ENCODE measurements at regions not wholly inside any gene's neighbourhood (a gene's known extent, or its start where the extent isn't known, plus 50 kb on each side); places are given as distances from the start of the nearest gene placed in this dataset.
"Not testable (repeated sequence)": the region's sequence is repeated elsewhere in the genome, so short reads cannot be mapped to it uniquely, and the experiment has no call there.

DNA sequence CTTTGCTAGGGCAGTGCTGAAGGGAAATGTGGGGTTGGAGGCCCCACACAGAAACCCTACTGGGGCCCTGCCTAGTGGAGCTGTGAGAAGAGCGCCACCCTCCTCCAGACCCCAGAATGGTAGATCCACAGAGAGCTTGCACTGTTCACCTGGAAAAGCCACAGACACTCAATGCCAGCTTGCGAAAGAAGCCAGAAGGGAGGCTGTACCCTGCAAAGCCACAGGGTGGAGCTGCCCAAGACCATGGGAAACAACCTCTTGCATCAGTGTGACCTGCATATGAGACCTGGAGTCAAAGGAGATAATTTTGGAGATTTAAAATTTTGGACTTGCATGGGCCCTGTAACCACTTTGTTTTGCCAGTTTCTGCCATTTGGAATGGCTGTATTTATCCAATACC is 615.4 kb upstream of the MIR17HG start:
- no peak for DNase-seq

DNA sequence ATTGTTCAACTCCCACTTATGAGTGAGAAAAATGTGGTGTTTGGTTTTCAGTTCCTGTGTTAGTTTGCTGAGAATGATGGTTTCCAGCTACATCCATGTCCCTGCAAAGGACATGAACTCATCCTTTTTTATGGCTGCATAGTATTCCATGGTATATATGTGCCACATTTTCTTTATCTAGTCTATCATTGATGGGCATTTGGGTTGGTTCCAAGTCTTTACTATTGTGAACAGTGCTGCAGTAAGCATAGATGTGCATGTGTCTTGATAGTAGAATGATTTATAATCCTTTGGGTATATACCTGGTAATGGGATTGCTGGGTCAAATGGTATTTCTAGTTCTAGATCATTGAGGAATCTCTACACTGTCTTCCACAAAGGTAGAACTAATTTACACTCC is 613.0 kb upstream of the MIR17HG start:
- DNase-seq, result not testable (repeated sequence)

DNA sequence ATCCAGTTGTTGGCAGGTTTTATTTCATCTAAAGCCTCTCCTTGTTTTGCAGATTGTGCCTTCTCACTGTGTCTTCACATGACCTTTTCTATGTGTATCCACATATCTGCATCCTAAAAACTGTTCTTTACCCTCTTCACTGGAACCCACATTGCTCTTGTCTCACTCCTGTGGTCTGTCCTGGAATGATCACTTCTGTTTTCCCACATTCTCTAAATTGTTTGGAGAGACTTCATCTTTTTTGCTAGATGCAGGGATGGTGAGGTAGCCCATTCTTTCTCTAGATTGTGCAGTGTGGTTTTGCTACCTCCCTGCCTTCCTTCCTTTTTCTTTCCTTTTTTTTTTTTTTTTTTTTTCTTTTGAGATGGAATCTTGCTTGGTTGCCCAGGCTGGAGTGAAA is 608.6 kb upstream of the MIR17HG start:
- DNase-seq, result no peak

DNA sequence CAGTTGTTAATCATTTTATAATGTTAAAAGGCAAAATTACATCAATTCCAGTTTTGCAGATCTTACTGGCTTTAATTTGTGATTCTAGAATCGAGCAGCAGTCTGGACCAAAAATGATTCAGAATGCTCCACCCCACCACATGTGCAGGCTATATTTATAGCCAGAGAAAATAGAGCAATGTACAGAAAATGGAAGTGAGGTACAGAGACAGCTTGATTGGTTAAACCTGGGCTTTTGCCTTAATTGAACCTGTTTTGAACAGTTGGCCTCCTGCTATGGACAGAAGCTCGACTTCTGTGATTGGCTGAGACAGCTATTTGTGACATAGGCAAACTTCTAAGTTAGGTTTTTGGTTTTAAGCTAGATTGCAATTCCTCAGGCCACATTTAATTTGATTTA is 607.4 kb upstream of the MIR17HG start:
- no peak for DNase-seq

DNA sequence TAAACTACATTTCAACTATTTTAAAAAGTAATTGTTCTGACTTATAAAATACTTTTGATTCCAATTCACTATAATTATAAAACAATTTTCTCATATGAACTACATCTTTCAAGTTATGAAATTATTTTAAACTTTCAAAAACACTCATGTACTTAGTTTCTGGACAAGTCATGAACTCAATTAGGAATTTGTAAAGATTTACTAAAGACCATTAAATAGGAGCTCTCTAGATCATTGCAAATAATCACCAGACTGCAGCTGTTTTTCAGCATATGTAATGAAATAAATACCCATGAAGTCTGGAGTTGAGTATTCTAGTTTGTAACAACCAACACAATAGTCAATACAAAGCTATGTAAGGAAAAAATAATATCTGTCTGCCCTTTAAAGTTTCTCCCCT is 605.1 kb upstream of the MIR17HG start:
- DNase-seq, result no peak

DNA sequence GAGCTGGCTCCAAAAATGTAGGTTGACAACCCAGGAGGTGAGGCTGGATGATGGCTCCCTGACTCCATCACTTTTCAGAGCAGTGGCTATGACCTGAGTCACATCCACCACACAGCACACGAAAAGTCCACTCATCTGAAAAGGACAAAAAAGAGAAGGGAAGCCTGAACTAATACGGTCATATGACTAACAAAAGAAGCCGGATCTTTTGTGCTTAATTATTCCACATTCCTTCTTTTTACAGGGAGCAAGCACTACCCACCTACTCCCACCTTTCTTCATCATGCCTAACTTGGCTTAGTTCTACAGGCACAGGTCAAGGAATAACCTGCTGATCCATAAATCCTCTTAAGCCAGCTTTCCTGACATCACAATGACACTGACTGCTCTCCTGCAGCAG is 601.3 kb upstream of the MIR17HG start:
- DNase-seq, result no peak

DNA sequence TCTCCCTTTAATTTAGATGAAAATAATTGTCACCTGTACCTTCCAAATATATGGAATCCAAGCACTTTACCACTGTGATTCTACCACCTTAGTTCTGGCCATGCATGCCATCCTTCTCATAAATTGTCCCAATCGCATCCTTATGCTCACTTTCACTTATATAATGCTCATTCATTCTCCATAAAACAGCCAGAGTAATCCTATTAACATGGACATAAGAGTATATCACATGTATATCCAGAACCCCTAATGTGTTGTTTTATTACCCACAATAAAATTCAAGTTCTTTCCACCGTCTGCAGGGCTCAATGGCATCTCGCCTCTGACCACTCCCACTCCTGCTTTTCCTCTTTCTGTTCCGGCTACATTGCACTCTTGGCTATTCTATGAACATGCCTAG is 597.5 kb upstream of the MIR17HG start:
- no peak for DNase-seq

DNA sequence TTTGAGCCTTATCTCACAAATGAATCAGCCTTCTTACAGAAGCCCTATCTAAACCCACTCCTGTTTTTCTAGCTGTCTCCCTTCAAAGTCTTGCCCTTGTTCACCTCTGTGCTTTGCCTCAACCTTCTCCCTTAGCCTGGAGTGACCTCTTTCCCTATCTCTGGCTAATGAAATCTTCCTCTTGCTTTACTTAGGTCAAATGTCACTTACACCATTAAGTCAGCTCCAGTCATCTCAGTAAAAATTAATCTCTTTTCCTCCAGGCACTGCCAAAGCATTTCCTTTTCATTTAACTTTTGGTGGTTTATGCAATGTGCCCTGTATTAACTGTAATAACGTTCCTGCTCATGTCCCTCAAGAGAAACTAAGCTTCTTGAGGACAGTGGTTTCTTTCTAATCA is 596.5 kb upstream of the MIR17HG start:
- DNase-seq, result no peak

DNA sequence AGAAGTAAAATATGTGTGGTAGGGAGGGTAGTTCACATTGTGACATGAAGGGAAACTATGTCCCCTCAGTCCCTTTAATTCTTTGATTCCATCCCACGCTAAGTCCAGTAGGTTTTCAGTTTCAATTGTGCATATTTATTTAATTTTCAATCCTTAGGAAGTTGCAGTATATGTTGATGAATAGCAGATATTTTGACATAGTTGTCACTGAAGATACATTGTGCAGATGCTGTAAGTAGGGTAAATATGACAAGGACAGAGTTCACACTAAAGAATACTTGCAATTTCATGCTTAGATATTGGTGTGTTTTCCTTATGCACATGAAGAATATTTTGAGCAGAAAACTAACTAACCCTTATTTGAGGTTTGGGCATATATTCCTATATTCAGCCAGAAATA is 595.4 kb upstream of the MIR17HG start:
- no peak for DNase-seq

DNA sequence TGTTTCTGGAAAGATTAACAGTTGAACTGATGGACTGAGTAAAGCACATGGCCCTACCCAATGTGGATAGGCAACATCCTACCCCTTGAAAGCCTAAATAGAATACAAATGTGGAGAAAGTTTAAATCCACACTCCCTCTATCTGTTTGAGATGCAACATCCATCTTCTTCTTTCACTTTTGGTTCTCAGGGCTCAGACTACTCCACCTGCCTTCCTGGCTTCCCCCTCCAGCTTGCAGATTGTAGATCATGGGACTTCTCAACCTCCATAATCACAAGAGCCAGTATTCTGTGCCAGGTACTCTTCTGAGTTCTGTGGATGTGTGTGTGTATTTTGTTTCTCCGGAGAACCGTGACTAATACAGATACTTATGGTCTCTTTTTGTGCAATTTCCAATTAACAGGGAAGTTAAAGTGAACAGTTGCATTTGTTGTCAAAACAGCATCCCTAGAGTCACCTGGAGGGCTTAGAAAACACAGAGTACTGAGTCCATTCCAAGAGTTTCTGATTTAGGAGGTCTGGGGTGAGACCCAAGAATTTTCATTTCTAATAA is 590.3 kb upstream of the MIR17HG start:
- DNase-seq, result no peak

DNA sequence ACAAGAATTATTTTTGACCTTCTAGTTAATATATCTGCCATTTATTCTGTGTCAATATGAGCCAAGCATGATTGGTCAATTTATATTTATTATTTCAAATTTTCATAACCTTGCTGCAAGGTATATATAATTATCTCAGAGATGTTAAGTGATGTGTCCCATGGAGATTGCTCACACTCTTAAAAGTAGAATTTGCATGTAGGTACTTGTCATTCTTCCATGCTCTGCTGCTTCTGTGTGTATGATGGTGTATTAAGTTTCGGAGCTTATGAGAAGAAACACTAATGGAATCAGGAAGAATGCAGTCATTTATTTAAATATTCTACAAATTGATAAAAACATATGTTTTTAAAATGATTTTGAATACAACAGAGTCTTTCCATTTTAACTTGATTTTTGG is 586.8 kb upstream of the MIR17HG start:
- DNase-seq, result no peak

DNA sequence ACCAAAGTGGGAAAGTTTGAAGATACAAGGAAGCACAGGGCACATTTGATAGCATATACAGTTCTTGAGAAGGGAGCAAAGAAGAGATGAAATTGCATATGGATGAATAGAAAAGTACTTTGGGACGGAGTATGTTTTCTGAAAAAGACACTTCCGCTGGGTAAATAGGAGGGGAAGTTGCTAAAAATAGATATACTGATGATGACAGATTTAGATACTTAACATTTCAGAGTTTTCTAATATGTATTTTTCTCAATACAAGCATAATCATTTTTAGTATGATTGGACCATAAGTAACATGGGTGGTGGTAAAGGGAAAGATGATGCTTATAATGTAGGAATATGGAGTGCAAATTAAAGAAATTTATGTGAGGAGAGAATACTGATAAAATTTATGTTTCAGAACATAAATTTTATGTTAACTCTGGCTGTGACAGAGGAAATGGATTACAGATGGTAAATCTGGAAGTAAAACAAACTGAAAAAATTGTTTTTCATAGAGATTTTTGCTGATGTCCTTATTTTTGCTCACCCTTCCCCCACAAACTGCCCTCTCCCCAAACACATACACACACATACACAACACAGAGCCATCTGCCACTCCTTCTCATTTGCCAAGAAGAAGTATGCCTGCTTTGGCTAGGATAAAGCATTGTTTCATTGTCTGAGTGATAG is 583.9 kb upstream of the MIR17HG start:
- DNase-seq, result no peak

DNA sequence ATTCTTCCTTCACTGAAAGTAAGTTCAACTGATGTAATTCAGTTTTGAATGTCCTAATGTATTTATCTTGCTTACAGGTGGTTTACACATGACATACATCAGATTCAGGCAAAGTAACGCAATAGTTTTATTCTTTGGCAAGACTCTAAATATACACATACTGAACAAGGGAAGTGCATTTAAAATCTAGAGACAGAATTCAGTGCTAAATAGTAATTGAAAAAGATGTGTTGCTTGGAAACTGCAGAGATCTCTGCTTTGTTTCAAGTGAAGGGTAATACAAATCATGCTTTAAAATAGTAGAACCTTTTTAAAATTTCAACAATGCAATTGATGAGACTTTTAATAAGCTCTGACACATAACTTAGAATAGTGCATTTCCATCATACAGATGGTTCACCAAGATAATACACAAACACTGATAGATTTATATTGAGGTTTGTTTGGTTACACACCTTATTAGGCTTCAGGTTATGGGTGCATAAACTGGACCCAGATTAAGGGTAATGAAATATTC is 581.0 kb upstream of the MIR17HG start:
- no peak for DNase-seq

DNA sequence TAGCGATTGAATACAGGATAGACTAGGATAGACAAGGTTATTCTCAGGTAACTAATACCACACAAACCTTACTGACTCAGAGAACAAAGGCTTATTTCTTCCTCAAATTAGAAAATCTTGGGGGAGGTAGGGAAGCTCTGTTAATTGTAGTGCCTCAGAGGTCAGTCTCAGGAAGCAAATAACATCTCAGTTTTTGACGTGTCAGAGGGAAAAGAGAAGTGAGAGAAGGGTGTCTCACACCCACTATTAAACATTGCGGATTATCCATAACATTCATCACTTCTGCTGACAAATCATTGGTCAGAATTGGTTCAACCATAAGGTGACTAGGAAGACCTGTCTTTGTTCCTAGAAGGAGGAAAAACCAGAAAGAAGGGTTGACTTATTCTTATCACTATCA is 579.4 kb upstream of the MIR17HG start:
- no peak for DNase-seq

DNA sequence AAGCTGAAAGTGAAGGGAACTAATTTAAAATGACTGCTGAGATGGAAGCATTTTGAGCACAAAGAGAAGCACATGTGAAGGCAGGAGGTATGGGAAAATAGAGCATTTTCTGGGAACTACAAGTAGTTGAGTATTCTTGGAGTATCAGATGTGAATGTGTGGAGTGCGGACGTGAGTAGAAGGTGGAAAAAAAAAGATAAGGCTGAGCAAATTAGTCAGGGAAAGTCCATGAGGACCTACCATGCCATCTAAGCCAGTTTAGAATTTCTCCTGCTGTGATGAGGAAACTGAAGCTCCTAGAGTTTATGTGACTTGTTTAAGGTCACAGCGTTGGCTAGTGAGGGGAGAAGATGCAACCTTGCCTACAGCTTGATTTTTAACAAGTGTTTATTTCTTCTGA is 578.1 kb upstream of the MIR17HG start:
- no peak for DNase-seq

DNA sequence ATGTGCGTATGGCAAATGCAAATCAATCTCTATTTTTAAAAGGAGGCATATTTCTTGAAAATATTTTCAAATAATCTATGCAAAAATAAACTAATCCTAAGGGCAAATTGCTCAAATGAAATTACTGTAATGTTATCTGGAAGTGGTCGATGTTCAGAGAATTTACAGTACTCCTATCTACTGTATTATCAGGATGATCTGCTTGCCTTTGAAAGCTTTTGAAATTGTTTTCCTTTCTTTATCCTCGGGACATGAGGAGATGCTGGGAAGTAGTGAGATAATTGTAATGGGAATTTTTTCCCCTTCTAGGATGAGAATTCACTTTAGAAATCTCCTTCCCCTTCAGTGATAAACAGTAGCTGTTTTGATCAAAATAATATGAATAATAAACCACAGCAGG is 577.2 kb upstream of the MIR17HG start:
- DNase-seq, result no peak

DNA sequence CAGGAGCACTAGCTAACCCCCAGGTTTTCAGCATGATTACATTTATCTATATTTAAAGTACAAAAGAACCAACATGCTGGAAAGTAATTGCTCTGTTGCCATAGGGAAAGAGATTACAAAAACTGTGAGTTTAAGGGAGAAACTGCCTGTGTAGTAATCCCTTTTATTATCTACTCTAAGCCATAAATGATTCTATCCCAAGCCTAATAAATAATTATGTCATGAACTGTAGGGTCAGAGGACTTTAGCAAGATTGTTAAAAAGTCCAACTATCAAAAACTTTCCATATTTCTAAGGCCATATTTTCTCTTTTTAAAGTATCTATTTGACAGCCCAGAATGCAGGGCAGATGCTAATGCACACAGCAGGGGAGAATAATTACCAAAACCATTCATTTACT is 573.8 kb upstream of the MIR17HG start:
- DNase-seq, result no peak

DNA sequence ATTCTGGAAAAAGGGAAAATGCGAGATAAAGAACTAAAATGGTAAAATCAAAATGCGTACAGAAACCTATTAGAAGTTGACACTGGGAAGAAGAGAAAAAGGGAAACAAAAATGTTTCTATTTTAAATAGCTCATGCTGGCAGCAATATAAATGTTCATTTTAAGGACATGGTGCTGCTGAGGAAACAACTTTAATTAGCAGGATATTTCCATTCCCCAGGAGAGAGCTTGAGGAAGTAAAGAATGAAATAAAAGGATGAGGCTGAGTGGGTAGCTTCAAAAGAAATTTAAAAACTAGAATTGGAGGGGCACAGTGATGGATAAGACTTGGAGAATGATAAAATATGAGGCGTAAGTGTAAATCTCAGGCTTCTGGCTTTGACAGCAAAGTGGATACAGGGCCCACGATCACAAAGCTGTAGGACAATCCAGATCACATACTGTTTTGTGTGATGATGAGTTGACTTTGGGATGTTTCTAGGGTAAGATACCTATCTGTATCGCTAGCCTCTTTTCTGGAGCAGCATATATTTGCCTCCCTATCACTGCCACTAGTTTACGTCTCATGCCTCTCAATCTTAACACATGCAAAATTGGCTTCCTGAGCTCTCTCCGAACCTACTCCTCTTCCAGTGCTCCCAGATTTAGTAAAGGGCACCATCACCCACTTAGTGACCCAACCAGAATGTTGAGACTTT is 571.3 kb upstream of the MIR17HG start:
- no peak for DNase-seq

DNA sequence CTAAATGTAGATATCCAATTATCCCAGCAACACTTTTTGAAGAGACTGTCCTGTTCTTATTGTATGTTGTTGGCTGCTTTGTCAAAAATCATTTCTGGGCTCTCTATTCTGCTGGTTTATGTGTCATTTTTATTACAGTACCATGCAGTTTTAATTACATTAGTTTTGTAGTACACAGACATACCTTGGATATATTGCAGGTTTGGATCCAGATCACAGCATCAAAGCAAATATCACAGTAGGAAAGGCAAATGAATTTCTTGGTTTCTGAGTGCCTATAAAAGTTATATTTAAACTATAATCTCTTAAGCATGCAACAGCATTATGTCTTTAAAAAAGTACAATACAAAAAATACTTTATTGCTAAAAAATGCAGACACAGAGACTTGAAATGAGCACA is 564.2 kb upstream of the MIR17HG start:
- DNase-seq, result no peak

DNA sequence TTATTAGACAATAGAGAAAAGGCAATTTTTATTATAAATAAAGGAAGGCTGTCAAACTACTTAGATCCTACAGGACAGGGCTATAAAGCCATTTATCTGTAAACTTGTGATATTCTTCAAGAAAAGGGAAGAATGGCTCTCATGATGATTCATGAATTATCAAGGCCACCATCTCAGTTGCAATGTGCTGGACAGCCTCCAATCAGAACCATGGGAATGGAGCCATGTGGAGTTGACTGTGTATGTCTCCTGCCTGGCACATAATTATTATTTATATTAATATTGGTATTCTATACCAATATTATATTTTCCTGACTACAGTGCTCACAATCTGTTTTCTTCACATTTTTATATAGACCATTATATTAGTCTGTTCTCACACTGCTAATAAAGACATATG is 560.5 kb upstream of the MIR17HG start:
- no peak for DNase-seq

DNA sequence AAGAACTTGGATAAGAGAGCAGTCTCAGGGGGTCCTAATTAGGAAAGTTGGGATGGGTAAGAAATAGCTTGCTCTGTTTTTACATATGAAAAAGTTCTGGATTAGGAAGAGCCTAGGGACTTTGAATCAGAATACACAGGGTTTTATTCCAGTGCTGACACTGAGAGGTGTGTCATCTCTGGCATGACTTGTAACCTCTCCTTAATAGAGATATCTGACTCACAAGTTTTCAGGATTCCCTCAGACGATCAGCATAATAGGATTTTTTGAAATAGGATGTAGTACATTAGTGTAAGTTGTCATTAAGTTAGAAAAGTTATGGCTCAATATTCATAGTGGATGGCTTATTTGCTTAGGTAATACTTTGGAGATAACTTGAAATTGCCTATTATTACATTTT is 555.2 kb upstream of the MIR17HG start:
- no peak for DNase-seq

DNA sequence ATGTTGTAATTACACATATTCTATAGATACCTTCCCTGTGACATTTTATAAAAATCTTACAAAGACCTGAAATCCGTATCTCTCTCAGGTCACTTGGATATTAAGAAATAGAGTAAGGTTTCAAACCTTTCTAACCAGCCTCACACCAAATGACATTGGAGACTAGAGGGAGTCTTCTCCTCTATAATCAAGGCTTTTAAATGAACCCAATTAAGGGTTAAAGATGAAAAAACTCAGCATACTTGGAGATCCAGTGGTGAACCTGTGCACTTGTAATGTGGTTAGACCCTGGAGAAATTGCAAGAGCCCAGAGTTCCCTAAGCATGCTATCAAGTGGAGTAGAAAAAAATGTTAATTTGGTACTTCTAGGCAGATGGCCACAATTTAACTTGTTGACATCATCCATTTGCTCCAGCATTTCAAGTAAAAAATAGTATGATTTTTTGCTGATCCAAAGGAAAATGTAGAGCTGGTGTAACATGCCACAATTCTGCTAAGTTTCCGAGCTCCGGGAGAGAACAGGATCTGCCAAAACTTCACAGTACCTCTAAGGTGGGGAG is 554.1 kb upstream of the MIR17HG start:
- no peak for DNase-seq

DNA sequence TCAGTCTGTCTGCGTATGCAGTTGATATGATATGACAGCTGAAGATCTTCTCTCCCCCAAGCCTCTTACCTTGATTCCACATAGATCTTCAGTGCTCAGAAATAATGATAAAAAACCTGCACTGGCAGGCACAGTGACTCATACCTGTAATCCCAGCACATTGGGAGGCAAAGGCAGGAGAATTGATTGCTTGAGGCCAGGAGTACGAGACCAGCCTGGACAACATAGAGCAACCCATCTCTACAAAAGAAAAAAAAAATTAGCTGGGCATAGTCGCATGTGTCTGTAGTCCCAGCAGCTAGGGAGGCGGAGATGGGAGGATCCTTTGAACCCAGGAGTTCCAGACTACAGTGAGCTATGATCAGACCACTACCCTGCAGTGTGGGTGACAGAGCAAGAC is 551.0 kb upstream of the MIR17HG start:
- no peak for DNase-seq

DNA sequence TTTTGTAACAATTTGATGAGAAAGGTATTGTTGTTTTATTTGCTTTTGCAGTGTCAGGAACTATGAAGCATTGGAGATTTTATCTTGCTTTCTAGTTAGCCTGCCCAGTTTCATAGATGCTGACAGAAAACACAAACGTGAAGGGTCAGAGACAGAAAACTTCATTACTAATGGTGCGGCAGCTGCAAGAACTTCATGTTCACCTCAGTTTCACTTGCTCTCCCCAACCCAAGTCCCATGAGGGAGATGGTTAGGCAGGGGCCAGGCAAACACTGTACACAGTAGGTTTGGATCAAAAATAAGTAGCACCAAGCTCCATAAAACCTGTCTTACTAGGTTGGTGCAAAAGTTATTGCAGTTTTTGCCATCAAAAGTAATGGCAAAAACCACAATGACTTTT is 550.2 kb upstream of the MIR17HG start:
- no peak for DNase-seq

Data from activated CD4-positive, alpha-beta T cell treated with anti-CD3 and anti-CD28 coated beads, Interleukin-2, amount 50 U/mL, for 16 hours (primary cell).